ENCODE measurements at regions not wholly inside any gene's neighbourhood (a gene's known extent, or its start where the extent isn't known, plus 50 kb on each side); places are given as distances from the start of the nearest gene placed in this dataset.
A peak's percentile ranks its signal among the peaks of the same experiment; 100 is the strongest.
"Not testable (repeated sequence)": the region's sequence is repeated elsewhere in the genome, so short reads cannot be mapped to it uniquely, and the experiment has no call there.

- DNase-seq (ENCODE audit: extremely low read depth in 1 of 11, low read depth in 9 of 11, low spot score in 4 of 11), result no peak
Measured at GRCh38 chr11:122414406-122415018, 241.0 kb upstream of the UBASH3B start.

- DNase-seq (ENCODE audit: extremely low read depth in 1 of 11, low read depth in 9 of 11, low spot score in 4 of 11), result no peak
Measured at GRCh38 chr11:122413677-122414076, 241.8 kb upstream of the UBASH3B start.

DNA sequence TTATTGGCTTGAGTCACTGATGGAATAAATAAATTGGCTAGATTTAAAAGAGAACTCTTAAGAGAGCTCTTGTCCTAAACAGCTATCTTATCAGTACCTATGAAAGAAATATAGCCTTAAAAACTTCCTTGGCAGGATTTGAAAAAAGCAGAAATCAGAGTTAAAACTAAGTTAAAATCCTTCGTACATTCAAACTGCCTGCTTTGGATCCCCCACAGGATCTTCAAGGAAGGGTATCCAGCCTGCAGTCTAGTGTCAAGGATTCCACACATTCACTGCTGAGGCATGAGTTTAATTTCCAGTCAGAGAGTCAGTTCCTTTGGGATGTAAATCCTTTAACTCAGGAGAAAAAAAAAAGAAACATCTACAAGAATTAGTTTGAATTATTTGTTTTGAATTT, 242.9 kb upstream of the UBASH3B start:
- DNase-seq (ENCODE audit: extremely low read depth in 1 of 11, low read depth in 9 of 11, low spot score in 4 of 11), result no peak

- no peak for DNase-seq (ENCODE audit: extremely low read depth in 1 of 11, low read depth in 9 of 11, low spot score in 4 of 11)
Measured at GRCh38 chr11:122406466-122406865, 249.1 kb upstream of the UBASH3B start.

DNA sequence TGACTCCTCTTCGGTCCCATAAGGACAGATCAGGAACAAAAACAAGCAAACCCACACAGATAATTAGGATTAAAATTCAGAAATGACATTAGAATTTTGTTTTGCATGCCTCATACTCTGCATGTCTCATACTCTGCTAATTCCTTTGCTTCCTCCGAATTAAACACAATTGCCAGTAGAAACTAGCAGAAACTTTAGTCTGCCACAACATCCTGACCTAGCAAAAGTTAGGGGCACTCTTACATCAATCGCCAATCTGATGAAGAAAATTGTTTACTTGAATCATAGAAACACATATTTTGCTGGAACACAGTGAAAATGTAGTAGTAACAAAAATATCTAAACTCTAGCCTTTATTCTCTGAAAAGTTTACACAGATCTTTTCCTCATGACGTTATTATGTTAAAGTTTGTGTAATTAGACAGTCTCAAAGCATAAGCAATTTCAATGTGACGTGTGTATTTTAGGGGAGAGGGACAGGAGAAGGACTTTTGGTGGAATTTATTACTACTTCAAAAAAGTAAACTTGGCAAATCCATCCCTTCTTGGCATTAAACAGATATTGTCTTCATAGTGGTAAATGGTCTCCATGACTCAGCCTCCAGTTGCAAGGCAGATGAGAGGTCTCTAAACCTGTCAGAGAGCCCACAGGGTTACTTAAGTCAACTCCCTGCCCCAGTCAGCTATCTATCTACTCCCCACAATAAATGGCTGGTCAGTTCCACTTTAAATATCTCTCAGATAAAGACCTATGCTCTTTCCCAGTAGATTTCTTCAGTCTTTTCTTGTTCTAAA, 249.8 kb upstream of the UBASH3B start:
- no peak for DNase-seq (ENCODE audit: extremely low read depth in 1 of 11, low read depth in 9 of 11, low spot score in 4 of 11)

DNA sequence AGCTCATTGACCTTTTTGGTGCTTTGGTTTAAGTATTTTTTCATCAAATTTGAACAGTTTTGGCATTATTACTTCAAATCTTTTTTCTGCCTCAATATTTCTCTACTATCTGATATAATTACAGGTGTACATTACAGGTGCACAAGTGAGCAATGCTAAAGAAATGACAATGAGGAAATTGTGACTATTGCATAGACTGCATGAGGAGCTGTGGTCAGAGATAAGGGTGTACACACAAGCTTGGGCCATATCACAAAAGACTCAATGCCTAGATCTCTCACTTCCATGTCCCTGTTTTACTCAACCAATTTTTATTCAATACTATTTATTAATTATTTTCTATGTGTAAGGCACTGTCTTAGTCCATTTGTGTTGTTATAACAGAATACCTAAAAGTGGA, 251.0 kb upstream of the UBASH3B start:
- no peak for DNase-seq (ENCODE audit: extremely low read depth in 1 of 11, low read depth in 9 of 11, low spot score in 4 of 11)

DNA sequence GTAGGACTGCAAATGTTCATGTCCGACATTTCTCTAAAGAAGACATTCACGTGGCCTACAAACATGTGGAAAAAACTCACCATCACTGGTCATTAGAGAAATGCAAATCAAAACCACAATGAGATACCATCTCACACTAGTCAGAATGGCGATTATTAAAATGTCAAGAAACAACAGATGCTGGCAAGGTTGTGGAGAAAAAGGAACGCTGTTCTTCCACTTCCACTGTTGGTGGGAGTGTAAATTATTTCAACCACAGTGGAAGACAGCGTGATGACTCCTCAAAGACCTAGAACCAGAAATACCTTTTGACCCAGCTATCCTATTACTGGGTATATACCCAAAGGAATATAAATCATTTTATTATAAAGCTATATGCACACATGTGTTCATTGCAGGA, 253.9 kb upstream of the UBASH3B start:
- DNase-seq (ENCODE audit: extremely low read depth in 1 of 11, low read depth in 9 of 11, low spot score in 4 of 11), result not testable (repeated sequence)

DNA sequence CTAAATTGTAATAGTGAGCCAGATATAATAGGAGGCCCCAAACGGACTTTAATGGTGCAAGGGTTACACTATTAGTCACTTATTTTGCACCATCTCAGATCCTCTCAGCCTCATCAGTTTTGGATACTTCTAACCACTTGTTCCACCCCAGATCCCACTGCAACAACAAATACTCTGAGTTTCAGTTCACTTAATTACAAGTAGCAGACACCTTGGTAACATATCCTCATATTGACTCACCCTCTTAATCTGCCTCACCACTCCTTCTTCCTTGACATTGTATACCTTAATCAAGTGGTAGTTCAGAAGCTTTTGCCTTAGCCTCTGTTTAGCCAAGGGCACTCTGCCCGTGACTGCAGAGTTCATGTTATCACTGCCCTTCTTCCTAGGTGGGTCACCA, 256.1 kb upstream of the UBASH3B start:
- no peak for DNase-seq (ENCODE audit: extremely low read depth in 1 of 11, low read depth in 9 of 11, low spot score in 4 of 11)

DNA sequence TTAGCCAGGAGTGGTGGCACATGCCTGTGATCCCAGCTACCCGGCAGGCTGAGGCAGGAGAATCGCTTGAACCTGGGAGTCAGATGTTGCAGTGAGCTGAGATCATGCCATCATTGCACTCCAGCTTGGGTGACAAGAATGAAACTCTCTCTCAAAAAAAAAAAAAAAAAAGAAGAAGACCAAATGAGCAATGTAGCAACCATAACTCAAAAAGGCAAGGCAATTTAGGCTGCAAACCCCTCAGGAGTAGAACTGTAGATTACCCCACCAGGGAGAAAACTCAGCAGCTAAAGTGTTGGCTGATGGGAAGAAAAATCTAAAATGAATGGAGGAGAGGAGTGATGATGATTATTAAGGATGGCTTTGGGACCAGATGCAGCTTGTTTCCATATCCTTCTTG, 256.7 kb upstream of the UBASH3B start:
- DNase-seq (ENCODE audit: extremely low read depth in 1 of 11, low read depth in 9 of 11, low spot score in 4 of 11), result no peak

DNA sequence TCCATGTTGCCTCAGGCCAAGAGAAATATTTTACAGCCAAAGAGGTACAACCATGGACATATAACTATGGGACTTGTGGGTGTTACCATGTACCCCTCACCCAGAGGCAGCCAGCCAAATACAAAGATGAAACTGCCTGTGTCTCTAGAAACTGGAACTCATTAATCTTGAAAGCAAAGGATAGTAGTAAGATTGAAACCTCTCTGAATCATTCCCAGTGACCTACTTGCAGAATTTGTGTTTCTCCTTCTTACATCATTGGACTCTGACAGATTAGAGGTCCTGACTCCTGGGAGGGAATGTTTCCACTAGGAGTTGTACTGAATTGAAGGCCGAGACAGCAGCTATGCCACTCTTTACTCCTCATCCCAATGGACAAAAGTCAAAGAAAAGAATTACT, 257.4 kb upstream of the UBASH3B start:
- DNase-seq (ENCODE audit: extremely low read depth in 1 of 11, low read depth in 9 of 11, low spot score in 4 of 11), result no peak

DNA sequence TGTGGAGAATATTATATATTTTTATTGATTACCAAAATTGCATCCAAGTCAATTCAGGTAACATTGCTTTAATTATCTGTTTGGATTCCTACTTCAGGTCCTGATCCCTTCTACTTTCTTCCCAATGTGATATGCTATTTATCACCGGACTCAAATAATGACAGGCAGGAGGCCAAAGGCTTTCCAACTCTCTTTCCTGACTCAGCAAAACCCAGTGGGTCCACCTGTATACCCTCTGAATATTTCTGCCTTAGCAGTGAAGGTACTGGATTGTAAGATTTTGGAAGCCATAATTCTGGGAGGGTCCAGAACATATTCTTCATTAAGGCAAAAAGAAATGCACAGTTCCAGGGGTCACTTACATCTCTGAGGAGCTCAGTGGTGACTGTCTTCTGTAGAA, 260.2 kb upstream of the UBASH3B start:
- no peak for DNase-seq (ENCODE audit: extremely low read depth in 1 of 11, low read depth in 9 of 11, low spot score in 4 of 11)

DNA sequence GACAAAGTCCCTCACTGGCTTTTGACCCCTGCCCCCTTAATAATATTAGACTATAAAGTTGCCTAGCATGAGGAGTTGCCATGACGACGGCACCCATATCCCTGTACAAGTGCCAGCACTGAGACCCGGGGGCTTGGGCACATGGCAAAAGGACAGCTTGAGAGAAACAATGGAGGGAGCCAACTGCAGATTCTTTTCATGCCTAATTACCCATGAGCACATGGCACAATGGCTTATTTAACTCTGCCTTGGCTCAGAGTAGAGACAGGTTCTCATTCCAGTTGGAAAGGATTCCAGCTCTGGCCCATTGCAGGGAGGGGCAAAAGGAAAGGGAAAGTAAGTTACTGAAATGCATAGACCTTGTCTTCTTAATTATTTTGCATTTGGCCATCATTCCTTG, 261.2 kb upstream of the UBASH3B start:
- DNase-seq (ENCODE audit: extremely low read depth in 1 of 11, low read depth in 9 of 11, low spot score in 4 of 11), result no peak

GRCh38 chr11:122393209-122393860, 262.2 kb upstream of the UBASH3B start:
- DNase-seq (ENCODE audit: extremely low read depth in 1 of 11, low read depth in 9 of 11, low spot score in 4 of 11), result no peak

DNA sequence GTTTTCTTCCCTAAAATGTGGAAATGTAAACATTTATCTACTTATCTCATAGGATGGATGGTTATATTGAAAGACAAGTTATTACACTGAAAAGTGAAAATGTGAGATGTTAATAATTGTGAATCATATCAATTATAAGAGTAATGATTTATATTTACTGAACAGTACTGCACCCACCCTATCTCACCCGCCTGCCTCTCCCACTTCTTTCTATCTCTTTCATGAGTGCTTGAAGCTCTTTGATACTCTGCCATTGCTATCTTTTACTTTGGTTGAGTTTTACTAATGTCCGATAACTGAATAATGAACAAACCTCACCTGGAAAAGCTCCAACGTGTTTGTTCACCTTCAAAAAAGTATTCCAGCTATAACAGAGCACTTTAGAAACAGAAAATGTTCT, 263.0 kb upstream of the UBASH3B start:
- DNase-seq (ENCODE audit: extremely low read depth in 1 of 11, low read depth in 9 of 11, low spot score in 4 of 11), result no peak

DNA sequence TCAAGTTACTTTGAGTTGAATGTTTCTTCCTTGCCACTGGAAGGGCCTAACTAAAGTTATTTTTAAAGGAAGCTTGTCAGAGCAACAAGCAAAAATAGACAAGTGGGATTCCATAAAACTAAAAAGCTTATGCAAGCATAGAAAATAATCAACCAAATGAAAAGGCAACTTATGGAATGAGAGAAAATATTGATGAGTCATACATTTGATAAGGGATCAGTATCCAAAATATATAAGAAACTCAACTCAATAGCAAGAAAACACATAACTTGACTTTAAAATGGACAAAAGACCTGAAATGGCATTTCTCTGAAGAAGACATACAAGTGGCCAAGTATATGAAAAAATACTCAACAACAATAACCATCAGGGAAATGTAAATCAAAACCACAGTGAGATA, 264.5 kb upstream of the UBASH3B start:
- no peak for DNase-seq (ENCODE audit: extremely low read depth in 1 of 11, low read depth in 9 of 11, low spot score in 4 of 11)

DNA sequence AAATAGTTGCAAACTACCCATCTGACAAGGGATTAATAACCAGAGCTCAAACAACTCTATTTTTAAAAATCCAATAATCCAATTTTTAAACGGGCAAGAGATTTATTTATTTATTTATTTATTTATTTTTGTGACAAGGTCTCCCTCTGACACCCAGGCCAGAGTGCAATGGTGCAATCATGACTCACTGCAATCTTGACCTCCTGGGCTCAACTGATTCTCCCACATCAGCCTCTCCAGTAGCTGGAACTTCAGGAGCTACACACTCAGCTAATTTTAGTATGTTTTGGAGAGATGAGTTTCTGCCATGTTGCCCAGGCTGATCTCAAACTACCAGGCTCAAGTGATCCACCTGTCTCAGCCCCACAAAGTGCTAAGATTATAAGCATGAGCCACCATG, 267.2 kb upstream of the BLID start:
- no peak for DNase-seq (ENCODE audit: extremely low read depth in 1 of 11, low read depth in 9 of 11, low spot score in 4 of 11)

GRCh38 chr11:122375687-122376399, 259.8 kb upstream of the BLID start:
- DNase-seq (ENCODE audit: extremely low read depth in 1 of 11, low read depth in 9 of 11, low spot score in 4 of 11), result no peak

- DNase-seq (ENCODE audit: extremely low read depth in 1 of 11, low read depth in 9 of 11, low spot score in 4 of 11), result no peak
Measured at GRCh38 chr11:122368796-122369195, 252.8 kb upstream of the BLID start.

DNA sequence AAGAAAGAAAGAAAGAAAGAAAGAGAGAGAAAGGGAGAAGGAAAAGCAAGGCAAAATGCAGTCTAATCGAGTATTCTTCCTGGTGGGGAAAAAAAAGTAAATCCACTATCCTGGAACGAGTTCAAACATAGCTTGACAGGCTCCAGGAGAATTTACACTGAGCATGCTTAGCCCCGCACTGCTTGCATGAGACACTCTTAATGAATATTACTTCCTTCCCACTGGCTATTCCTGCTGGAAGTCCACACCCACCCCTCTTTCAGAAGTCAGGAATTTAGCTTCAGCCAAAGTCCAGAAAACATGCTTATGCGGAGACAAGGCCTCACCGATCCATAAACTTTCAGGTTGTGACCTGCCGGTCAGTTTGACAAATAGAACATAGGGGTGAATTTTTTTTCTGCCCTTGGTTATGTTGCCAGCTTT, 251.8 kb upstream of the BLID start:
- peak in 10 of 11 donors; percentile 36 to 86 (median 67) for DNase-seq (ENCODE audit: extremely low read depth in 1 of 11, low read depth in 9 of 11, low spot score in 4 of 11)

Data from renal cortex interstitium (tissue), 11 donors.